ENCODE measurements at regions not wholly inside any gene's neighbourhood (a gene's known extent, or its start where the extent isn't known, plus 50 kb on each side); places are given as distances from the start of the nearest gene placed in this dataset.

- H3K27ac ChIP-seq (ENCODE audit: low read length) = no peak overlapping the region
- H3K27me3 ChIP-seq (ENCODE audit: control insufficient read depth, insufficient read depth, low read length) = no peaks in the 10 kb centered on the region
- H3K36me3 ChIP-seq (ENCODE audit: control insufficient read depth, insufficient read depth, low read length) = no peaks in the 10 kb centered on the region
- ATAC-seq = no peak
- ChIA-PET POLR2A (no interaction called here), CTCF (no interaction called here)
- in situ Hi-C loops (cut with HindIII; ENCODE audit: low pct_unique_long_range_greater_than_20kb, low sequenced_read_pairs) = no loop called here
- DNase-seq (ENCODE audit: low read depth, low spot score) = no peak
- no peak overlapping the region for H3K4me3 ChIP-seq (ENCODE audit: low read depth in 2 of 2, low read length in 2 of 2)
- no TSS peak for BruUV-seq (replicated peaks)
- TF ChIP-seq CTCF (IDR thresholded peaks at IDR 0.05) (no peak), TCF7L2 (IDR thresholded peaks at IDR 0.05; ENCODE audit: low read depth, low read length) (no peak), REST (IDR thresholded peaks at IDR 0.05; ENCODE audit: insufficient read depth in 1 of 2, low read depth in 2 of 2, low read length in 1 of 2) (no peak), POLR2AphosphoS5 (IDR thresholded peaks at IDR 0.05; ENCODE audit: low read depth, low read length) (no peak), SIN3A (IDR thresholded peaks at IDR 0.05; ENCODE audit: borderline replicate concordance, insufficient read depth, low read depth, low read length) (no peak)
- H3K4me1 ChIP-seq (ENCODE audit: control insufficient read depth, insufficient read depth, low read length) = no peaks in the 10 kb centered on the region
- intact Hi-C loops (cut with micrococcal nuclease; ENCODE audit: unreplicated experiment) = no loop called here
- no peaks in the 10 kb centered on the region for H3K9me3 ChIP-seq (ENCODE audit: control insufficient read depth, insufficient read depth, low read depth, low read length)
Observed at GRCh38 chr1:209427277-209427676, 156.2 kb upstream of the CAMK1G start.

GRCh38 chr1:209427811-209428210 is 155.7 kb upstream of the CAMK1G start:
- H3K9me3 ChIP-seq (ENCODE audit: control insufficient read depth, insufficient read depth, low read depth, low read length) = no peaks in the 10 kb centered on the region
- no peak overlapping the region for H3K27ac ChIP-seq (ENCODE audit: low read length)
- no peaks in the 10 kb centered on the region for H3K27me3 ChIP-seq (ENCODE audit: control insufficient read depth, insufficient read depth, low read length)
- ChIA-PET POLR2A (interaction anchor here (0.6 kb wide), 1 partner anchor 641 kb away, joined by 3 read pairs; no protein-coding TSS in a partner anchor), CTCF (no interaction called here)
- no peak for ATAC-seq
- BruUV-seq (replicated peaks) = no TSS peak
- H3K4me1 ChIP-seq (ENCODE audit: control insufficient read depth, insufficient read depth, low read length) = no peaks in the 10 kb centered on the region
- in situ Hi-C loops (cut with HindIII; ENCODE audit: low pct_unique_long_range_greater_than_20kb, low sequenced_read_pairs) (no loop called here), intact Hi-C loops (cut with micrococcal nuclease; ENCODE audit: unreplicated experiment) (no loop called here)
- no peak for DNase-seq (ENCODE audit: low read depth, low spot score)
- TF ChIP-seq TCF7L2 (IDR thresholded peaks at IDR 0.05; ENCODE audit: low read depth, low read length) = no peak
- TF ChIP-seq REST (IDR thresholded peaks at IDR 0.05; ENCODE audit: insufficient read depth in 1 of 2, low read depth in 2 of 2, low read length in 1 of 2) = no peak
- no peak for TF ChIP-seq CTCF (IDR thresholded peaks at IDR 0.05)
- no peak for TF ChIP-seq SIN3A (IDR thresholded peaks at IDR 0.05; ENCODE audit: borderline replicate concordance, insufficient read depth, low read depth, low read length)
- TF ChIP-seq POLR2AphosphoS5 (IDR thresholded peaks at IDR 0.05; ENCODE audit: low read depth, low read length) = no peak
- H3K36me3 ChIP-seq (ENCODE audit: control insufficient read depth, insufficient read depth, low read length) = no peaks in the 10 kb centered on the region
- H3K4me3 ChIP-seq (ENCODE audit: low read depth in 2 of 2, low read length in 2 of 2) = no peak overlapping the region
